NOMO-1 (cell line): ENCODE measurements at regions not wholly inside any gene's neighbourhood (a gene's known extent, or its start where the extent isn't known, plus 50 kb on each side); places are given as distances from the start of the nearest gene placed in this dataset.
"Not testable (repeated sequence)": the region's sequence is repeated elsewhere in the genome, so short reads cannot be mapped to it uniquely, and the experiment has no call there.

Source experiments
- DNase-seq, 2 experiments: peaks; one replicate each; lab custom pipeline; 2025; ENCODE audit not compliant: unreplicated experiment in 2 of 2; lab: John Stamatoyannopoulos, UW

DNA sequence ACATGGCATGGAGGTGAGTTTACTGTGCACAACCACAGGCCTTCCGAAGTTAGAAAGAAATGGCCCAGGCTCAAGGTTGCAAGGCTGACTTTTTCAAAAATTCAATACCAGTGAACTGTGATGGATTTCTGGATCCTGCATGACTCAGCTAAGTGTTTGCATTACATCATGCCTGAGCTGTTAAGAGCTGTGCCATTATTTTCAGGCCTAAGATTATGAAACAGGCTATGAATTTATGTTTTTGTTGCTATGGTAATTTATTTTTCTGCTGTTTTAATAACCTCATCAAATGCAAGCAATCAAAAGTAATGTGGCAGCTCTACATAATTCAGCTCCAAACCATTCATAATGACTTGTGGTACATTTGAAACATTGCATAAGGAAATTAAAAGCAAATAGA is 457.7 kb upstream of the TMEM132C start:
- DNase-seq = no peak

DNA sequence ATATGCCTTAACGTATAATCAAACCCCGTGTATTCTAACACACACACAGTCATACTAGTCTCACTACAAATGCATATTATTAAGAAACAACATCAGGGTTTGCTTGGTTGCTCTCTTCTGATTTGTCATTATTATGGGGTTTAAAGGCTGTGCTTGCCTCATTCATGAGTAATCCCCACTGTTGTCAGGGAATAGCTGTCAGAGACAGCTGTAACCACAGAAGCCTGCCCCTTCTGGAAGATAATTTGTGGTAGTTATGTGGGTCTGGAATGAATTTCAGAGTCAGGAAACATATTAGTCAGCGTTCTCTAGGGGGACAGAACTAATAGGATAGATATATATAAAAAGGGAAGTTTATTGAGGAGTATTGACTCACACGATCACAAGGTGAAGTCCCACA is 456.9 kb upstream of the TMEM132C start:
- DNase-seq = no peak

DNA sequence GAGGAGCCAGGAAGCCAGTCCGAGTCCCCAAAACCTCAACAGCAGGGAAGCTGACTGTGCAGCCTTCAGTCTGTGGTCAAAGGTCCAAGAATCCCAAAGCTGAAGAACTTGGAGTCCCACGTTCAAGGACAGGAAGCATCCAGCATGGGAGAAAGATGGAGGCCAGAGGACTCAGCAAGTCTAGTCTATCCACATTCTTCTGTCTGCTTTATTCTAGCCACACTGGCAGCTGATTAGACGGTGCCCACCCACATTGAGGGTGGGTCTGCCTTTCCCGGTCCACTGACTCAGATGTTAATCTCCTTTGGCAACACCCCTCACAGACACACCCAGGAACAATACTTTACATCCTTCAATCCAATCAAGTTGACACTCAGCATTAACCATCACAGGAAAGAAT is 456.5 kb upstream of the TMEM132C start:
- DNase-seq = not testable (repeated sequence)

- no peak for DNase-seq
These were observed 455.0 kb upstream of the TMEM132C start for GRCh38 chr12:127811988-127812387.

GRCh38 chr12:127813147-127813546 is 453.8 kb upstream of the TMEM132C start:
- no peak for DNase-seq

DNA sequence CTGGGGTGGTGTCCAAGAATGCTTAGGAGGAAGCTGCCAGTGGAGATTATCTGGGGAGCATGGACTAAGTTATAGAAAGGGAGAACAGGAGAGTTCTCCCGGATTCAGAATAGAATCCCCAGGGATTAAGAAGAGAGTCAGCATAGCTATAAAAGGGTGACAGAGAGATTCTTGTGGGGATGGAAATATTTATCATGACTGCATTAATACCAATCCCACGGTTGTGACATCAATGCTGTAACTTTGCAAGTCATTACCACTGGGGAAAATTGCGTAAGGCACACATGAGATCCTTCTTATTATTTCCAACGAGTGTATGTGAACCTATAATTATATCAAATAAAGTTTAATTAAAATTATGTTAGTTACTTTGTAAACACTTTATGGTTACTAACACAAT is 447.9 kb upstream of the TMEM132C start:
- no peak for DNase-seq

DNA sequence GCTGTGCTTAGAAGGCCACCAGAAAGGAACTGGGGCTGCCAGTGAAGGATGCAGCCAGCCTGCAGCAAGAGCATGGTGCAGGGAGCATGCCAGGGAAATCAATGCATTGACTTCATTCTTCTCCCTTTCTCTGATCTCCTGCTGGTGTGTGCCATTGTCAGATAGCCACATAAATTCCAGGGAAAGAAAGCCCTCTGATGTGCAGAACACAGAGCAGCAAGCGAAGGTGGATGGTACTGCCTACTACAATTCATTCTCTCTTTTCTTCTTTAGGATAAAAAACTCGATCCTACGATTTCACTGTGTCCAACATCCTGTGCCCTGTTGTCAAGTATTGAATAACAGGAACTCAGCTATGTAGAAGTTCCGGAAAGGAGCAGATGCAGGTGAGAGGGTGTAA is 446.7 kb upstream of the TMEM132C start:
- DNase-seq = no peak

DNA sequence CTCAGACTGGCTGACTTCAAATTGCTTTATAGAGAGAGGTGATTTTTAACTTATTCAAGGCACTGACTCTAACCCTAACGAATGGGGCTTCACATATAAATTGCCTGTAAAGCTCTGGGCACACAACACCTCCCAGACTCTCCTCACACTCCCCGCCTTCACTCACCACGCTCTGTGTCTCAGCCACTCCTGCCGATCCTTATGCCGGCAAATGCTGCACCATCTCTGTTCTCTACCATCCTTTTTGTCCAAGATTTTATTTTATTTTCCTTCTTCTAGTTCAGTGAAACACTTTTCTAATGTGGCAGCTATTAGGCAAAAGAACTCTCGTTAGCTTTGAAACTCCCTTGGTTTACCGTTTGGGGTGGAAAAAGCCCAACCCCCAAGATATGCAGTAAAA is 446.1 kb upstream of the TMEM132C start:
- no peak for DNase-seq

DNA sequence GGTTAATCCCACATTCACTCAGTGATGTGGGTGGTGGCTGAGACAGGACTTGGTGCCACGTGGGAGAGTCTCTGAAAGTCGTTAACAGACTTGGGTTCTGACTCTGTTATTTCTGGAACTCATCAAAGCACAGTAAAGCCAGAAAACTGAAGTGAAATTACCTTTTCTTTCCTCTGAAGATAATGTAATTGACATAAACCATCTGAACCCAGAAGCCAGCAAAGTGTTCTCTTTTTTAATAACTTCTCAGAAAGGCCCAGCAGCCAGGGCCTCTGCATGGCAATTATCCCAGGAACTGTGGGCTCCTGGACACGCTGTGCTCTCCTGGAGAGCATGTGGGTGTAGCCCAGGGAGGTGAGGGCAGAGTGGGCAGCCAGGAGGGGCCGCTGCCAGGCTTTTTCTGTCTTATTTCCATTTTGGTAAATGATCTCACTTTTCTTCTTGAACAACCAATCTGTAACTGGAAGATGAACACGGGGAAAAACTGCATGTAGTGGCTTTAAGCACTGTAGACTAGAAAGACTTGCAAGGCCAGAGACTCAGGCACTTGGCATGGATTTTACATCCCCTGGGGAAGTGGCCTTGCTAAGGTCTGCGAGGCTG is 444.1 kb upstream of the TMEM132C start:
- DNase-seq = no peak

DNA sequence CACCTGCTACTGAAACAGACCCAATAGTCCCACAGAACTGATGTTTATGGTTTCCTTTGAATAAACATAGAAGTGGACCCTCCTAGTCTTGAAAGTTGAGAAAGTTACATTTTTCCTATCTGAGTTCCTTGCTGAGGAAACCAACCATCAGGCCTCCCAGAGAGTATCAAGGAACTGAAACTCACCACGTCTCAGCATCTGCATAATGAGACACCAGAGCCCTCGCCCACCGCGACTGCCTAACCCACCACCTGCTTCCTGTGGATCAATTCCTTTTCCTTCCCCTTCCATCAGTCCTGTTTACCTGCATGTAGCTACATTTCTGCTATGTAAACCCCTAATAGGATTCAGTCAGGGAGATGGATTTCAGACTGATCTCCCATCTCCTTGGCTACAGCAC is 443.2 kb upstream of the TMEM132C start:
- DNase-seq = no peak

DNA sequence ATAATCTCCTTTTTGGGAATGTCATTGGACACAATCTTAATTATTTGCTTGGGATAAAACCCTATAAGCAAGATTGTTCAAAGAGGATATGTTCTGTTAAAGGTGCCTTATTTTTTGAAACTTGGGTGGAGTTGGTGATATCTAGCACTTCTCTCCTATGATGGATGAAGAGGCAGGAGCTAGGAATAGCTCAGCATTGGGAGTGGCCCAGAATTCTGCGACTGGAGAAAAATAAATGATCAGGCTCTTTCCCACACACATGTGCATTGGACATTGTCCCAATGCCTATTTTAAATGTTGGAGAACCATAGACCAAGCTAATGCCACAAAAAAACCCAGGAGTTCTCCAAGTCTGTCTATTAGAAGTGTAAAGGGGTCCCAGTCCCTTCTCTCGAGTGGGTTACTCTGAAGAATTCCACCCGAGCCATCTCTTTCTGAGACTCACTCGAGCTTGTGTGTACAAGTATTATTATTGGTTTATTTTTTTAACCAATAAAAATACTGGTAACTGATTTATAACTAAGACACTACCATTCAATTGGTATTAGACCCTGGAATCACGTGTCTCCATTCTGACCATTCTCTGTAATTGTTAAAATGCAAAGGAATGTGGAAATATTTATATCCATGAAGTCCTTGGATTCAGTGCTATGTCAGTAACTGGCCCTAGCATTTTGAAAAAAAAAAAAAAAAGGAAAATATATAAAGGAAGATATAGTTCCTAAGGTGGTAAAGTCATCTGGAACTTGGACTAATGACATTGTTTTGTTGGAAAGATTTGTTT is 437.5 kb upstream of the TMEM132C start:
- no peak for DNase-seq

GRCh38 chr12:127830065-127830460 is 436.9 kb upstream of the TMEM132C start:
- DNase-seq = no peak

- no peak for DNase-seq
These were observed 436.2 kb upstream of the TMEM132C start for GRCh38 chr12:127830730-127831129.

GRCh38 chr12:127832172-127832571 is 434.8 kb upstream of the TMEM132C start:
- DNase-seq = no peak

GRCh38 chr12:127836802-127837201 is 430.2 kb upstream of the TMEM132C start:
- DNase-seq = not testable (repeated sequence)

GRCh38 chr12:127857661-127858060 is 409.3 kb upstream of the TMEM132C start:
- no peak for DNase-seq

DNA sequence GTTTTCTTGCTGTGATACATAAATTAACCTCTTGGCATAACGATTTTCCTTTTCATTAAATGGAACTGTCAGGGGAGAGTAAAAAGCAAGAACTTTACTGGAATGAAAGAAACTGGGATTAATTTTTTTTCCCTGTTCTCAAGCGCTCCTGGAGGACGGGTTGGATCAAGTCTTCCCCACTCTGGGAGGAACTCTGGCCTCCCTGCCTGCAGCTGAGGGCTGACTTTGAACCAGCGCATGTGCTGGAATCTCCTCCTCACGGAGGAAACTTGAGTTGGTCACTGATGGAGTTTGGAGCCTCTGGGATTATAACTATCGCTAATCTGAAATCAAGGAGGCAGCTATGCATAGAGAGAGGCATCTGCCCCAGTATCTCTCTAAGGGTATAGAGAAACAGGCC is 406.4 kb upstream of the TMEM132C start:
- no peak for DNase-seq

GRCh38 chr12:127861406-127861805 is 405.6 kb upstream of the TMEM132C start:
- DNase-seq = no peak

GRCh38 chr12:127873306-127873705 is 393.7 kb upstream of the TMEM132C start:
- no peak for DNase-seq

DNA sequence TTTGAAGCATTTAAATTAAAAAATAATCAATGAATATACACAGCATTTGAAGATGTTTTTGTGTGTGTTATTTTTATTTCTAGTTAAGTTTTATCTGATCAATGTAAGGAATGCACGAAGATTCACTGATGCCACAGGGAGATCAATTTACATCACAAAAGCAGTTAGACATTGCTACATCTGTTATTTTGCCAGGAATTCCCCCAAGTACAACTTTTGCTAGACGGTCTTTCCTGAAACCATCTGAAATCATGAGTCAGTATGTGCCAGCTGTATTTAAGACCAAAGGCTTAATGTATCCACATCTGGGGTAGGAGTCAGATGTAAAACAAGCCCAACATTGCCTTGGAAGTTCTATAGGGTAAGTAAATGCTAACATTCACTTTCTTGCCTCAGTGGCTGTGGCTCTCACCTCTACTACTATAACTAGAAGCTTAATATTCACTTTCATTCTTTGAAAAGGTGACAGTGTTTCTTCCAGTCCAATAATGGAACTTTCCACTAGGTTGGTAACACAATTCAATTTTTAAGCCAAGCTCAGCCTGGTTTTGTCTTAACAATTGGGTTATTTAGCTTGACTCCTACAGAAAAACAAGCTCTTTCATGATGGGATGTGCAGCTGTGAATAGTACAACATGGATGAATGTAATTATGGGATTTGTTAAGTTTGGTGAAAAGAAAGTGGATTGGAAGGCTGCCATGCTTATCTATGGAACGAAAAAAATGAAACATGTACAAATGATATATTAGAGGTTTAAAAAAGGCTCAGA is 385.4 kb upstream of the TMEM132C start:
- DNase-seq = no peak

DNA sequence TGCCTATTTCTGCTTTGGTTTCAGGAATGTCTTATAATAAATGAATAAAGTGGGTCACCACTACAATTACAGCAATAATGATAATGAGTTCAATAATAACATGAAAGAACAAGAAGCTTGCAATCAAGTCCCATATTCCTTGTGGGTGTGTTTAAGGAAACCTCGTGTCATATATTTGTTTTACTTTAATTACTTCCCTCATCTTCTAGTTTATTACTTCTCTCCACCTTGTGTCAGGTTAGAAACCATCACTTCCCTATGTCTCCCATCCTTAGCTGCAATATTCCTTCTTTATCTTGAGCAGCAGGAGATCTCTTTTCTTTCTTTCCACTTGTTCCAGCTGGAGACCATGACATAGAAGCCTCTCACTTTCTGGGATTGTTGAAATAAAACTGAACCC is 384.0 kb upstream of the TMEM132C start:
- no peak for DNase-seq
